HG02588 (cell line): ENCODE measurements at regions not wholly inside any gene's neighbourhood (a gene's known extent, or its start where the extent isn't known, plus 50 kb on each side); places are given as distances from the start of the nearest gene placed in this dataset.
"Not testable (repeated sequence)": the region's sequence is repeated elsewhere in the genome, so short reads cannot be mapped to it uniquely, and the experiment has no call there.

Experiments used
- ATAC-seq: cut with Tn5 transposase; IDR thresholded peaks from one replicate; pipeline ENCODE4 v1.9.1; 2021; ENCODE audit warnings: mild to moderate bottlenecking, moderate library complexity; ENCODE audit not compliant: unreplicated experiment

GRCh38 chr17:71636644-71637043, 484.2 kb upstream of the SOX9 start:
- ATAC-seq = no peak

GRCh38 chr17:71638668-71639067, 482.2 kb upstream of the SOX9 start:
- no peak for ATAC-seq

GRCh38 chr17:71639865-71640264, 481.0 kb upstream of the SOX9 start:
- no peak for ATAC-seq

- not testable (repeated sequence) for ATAC-seq
Measured at GRCh38 chr17:71646890-71647289, 473.9 kb upstream of the SOX9 start.

GRCh38 chr17:71648342-71648741, 472.5 kb upstream of the SOX9 start:
- not testable (repeated sequence) for ATAC-seq

GRCh38 chr17:71649941-71650350, 470.9 kb upstream of the SOX9 start:
- no peak for ATAC-seq

- no peak for ATAC-seq
Measured at GRCh38 chr17:71655542-71655941, 465.3 kb upstream of the SOX9 start.

GRCh38 chr17:71656964-71657858, 463.6 kb upstream of the SOX9 start:
- ATAC-seq = no peak

GRCh38 chr17:71658996-71659395, 461.8 kb upstream of the SOX9 start:
- no peak for ATAC-seq

GRCh38 chr17:71664861-71665260, 456.0 kb upstream of the SOX9 start:
- ATAC-seq = no peak

- no peak for ATAC-seq
Measured at GRCh38 chr17:71666047-71666446, 454.8 kb upstream of the SOX9 start.

- ATAC-seq = no peak
Measured at GRCh38 chr17:71667661-71668060, 453.2 kb upstream of the SOX9 start.

GRCh38 chr17:71668807-71669206, 452.0 kb upstream of the SOX9 start:
- no peak for ATAC-seq

- no peak for ATAC-seq
Measured at GRCh38 chr17:71677439-71677838, 443.4 kb upstream of the SOX9 start.

GRCh38 chr17:71679832-71680231, 441.0 kb upstream of the SOX9 start:
- no peak for ATAC-seq

GRCh38 chr17:71681427-71682173, 439.2 kb upstream of the SOX9 start:
- no peak for ATAC-seq

- no peak for ATAC-seq
Measured at GRCh38 chr17:71682174-71682494, 438.7 kb upstream of the SOX9 start.

- no peak for ATAC-seq
Measured at GRCh38 chr17:71689782-71690181, 431.0 kb upstream of the SOX9 start.

GRCh38 chr17:71699907-71700306, 420.9 kb upstream of the SOX9 start:
- no peak for ATAC-seq

GRCh38 chr17:71703701-71704100, 417.1 kb upstream of the SOX9 start:
- ATAC-seq = no peak

- ATAC-seq = no peak
Measured at GRCh38 chr17:71709271-71709890, 411.4 kb upstream of the SOX9 start.

- no peak for ATAC-seq
Measured at GRCh38 chr17:71709946-71710345, 410.9 kb upstream of the SOX9 start.
